AG09309 (cell line): ENCODE measurements at regions not wholly inside any gene's neighbourhood (a gene's known extent, or its start where the extent isn't known, plus 50 kb on each side); places are given as distances from the start of the nearest gene placed in this dataset.

Experiments used
- DNase-seq: peaks from one replicate; pipeline ENCODE4 v3.0.0-alpha.2; 2010; ENCODE audit warnings: low read depth
- H3K4me3 ChIP-seq: 2 replicates; pipeline ENCODE4 v1.5.1; 2011; ENCODE audit warnings: mild to moderate bottlenecking, low read depth, low read length, moderate library complexity; ENCODE audit not compliant: control insufficient read depth
- TF ChIP-seq, protein P1 (sequence below): IDR thresholded peaks from 2 replicates; pipeline ENCODE4 v1.5.1; 2011; ENCODE audit warnings: mild to moderate bottlenecking, low read depth, low read length, inconsistent platforms; ENCODE audit not compliant: insufficient read depth, control insufficient read depth; ENCODE audit errors: missing control alignments

GRCh38 chr6:2503816-2504494, 246.8 kb downstream of the MYLK4 start:
- TF ChIP-seq, protein P1, sequence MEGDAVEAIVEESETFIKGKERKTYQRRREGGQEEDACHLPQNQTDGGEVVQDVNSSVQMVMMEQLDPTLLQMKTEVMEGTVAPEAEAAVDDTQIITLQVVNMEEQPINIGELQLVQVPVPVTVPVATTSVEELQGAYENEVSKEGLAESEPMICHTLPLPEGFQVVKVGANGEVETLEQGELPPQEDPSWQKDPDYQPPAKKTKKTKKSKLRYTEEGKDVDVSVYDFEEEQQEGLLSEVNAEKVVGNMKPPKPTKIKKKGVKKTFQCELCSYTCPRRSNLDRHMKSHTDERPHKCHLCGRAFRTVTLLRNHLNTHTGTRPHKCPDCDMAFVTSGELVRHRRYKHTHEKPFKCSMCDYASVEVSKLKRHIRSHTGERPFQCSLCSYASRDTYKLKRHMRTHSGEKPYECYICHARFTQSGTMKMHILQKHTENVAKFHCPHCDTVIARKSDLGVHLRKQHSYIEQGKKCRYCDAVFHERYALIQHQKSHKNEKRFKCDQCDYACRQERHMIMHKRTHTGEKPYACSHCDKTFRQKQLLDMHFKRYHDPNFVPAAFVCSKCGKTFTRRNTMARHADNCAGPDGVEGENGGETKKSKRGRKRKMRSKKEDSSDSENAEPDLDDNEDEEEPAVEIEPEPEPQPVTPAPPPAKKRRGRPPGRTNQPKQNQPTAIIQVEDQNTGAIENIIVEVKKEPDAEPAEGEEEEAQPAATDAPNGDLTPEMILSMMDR: no peak
- H3K4me3 ChIP-seq: no peak overlapping the region
- no peak for DNase-seq

DNA sequence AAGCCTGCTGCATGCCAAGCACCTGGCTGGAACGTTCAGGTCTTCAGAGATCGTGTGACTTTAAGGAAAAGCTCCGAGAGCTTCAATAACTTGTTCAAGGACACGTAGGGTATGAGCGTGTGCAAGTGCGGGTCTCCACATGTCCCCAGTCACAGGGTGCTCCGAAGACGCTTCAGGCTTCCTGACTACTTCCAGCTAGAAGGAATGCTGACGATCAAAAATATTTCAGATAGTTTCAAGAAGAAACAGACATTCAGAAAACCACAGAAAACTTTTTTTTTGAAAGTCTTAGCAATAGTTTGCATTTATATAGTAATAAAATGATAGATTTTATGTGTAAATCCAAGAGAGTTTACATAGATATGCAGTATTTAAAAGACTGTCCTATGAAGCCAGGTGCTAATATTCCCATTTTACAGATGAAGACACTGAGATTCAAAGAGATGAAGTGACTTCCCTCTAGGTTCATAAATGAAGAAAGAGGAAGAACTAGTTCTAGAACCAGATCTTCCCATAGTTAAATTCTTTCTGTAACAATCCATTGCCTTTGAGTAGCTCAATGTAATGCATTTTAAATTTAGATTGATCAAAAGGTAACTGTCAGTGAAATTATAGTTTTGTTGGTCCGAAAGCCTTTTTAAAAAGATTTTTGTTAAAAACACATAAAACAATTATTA, 247.6 kb downstream of the MYLK4 start:
- TF ChIP-seq, protein P1: no peak
- H3K4me3 ChIP-seq: no peak overlapping the region
- no peak for DNase-seq

DNA sequence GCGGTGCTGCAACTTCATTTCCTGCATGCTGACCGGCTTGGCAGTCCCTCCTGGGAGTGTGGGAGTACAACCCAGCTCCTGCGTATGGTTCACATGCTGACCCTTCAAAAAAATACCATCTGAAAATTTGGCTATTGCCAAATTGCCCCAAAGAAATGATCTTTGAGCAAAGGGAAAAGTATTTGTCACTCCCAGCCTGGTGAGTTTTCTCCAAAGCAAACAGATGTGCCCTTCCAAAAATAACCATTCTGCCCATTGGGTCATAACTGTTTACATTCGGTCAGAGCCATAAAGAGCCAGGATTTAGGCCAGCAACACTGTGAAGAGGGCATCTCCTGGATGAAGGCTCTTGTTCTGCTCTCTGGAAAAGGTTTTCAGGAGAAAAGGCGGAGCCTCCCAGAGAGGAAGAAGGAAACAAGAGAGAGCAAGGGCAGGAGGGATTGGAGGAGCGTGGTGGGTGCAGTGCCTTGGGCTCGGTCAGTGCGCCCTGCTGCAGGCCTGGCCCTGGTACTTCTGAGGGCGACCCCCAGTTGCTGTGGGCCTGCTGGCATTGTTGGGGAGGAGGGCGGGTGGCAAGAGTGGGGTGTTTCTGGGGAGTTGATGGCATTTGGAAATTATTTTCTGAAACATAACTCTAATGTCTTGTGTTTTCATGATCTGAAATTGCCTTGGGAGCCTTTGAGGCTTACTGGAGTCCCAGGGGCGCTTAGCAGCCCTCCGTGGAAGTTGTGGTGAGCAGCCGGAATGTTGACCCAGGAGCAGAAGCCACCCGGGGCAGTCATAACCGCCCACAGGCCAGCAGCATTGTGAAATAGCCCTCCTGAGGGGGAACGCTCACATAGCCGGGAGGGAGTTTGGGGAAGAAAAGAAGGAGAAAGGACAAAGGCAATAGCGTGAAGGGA, 248.4 kb downstream of the MYLK4 start:
- H3K4me3 ChIP-seq: no peak overlapping the region
- TF ChIP-seq, protein P1: no peak
- no peak for DNase-seq

DNA sequence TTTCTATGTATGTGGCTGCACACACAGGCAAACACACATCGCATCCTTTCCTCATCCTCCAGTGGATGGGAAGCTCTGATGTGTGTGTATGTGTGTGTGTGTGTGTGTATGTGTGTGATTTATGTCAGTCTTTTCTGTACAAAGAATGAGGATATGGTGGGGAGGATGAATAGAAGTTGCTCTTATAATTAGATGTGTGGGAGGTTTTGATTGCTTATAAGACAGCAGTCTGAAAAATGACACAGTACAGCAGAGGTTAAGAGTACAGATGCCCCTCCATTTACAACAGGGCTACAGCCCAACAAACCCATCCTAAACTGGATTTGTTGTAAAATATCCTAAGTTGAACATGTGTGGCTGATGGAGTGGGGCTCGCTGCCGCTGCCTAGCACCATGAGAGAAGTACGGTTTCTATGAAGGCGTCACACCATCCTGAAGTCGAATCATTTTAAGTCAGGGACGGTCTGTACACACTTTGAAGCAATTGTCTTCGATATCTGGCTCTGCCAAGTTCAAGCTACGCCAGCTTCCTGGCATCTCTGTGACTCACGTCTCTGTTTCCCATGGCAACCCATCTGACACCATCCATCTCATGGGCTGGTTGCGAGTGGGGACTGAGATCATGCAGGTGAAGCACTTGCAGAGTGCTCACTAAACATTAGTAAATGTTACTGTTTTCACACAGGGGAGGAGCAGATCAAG, 252.6 kb downstream of the MYLK4 start:
- TF ChIP-seq, protein P1: no peak
- no peak overlapping the region for H3K4me3 ChIP-seq
- no peak for DNase-seq

DNA sequence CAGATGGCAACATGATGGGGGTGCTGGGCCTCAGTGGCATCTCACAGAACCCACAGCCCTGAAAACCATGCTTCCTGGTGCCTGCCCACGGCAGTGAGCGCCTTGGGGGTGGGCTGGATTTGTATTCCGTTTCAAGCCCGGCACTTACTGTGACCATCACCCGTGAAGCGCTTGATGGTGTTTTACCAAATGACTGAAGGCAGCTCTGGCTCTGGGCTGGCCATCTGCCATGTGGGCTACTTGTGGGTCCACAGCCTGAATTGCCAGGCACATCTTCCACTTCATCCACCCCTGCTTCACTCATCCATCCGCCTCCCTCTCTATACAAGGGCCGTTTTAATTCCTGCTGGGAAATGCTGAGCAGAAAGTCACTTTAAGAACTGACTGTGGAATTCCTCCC, 250.9 kb upstream of the GMDS start:
- H3K4me3 ChIP-seq: no peak overlapping the region
- TF ChIP-seq, protein P1: no peak
- no peak for DNase-seq
